ENCODE measurements at regions not wholly inside any gene's neighbourhood (a gene's known extent, or its start where the extent isn't known, plus 50 kb on each side); places are given as distances from the start of the nearest gene placed in this dataset.

GRCh38 chr10:33453081-33454025 lies 118.9 kb upstream of the NRP1 start:
- DNase-seq: no peak

- no peak for DNase-seq
Measured at GRCh38 chr10:33448421-33449140, 114.1 kb upstream of the NRP1 start.

GRCh38 chr10:33441561-33441960 lies 107.1 kb upstream of the NRP1 start:
- DNase-seq: no peak

GRCh38 chr10:33434933-33435332 lies 100.5 kb upstream of the NRP1 start:
- no peak for DNase-seq

GRCh38 chr10:33428682-33429081 lies 94.2 kb upstream of the NRP1 start:
- DNase-seq: no peak

GRCh38 chr10:33423154-33423529 lies 88.7 kb upstream of the NRP1 start:
- DNase-seq: no peak

GRCh38 chr10:33422471-33423153 lies 88.1 kb upstream of the NRP1 start:
- DNase-seq: no peak

- DNase-seq: no peak
Measured at GRCh38 chr10:33421789-33422462, 87.5 kb upstream of the NRP1 start.

- no peak for DNase-seq
Measured at GRCh38 chr10:33419311-33419710, 84.8 kb upstream of the NRP1 start.

GRCh38 chr10:33418301-33418700 lies 83.8 kb upstream of the NRP1 start:
- DNase-seq: no peak

GRCh38 chr10:33416691-33417090 lies 82.2 kb upstream of the NRP1 start:
- no peak for DNase-seq

GRCh38 chr10:33416209-33416608 lies 81.7 kb upstream of the NRP1 start:
- DNase-seq: no peak

GRCh38 chr10:33414841-33415240 lies 80.4 kb upstream of the NRP1 start:
- DNase-seq: no peak

GRCh38 chr10:33412653-33413361 lies 78.3 kb upstream of the NRP1 start:
- DNase-seq: no peak

- no peak for DNase-seq
Measured at GRCh38 chr10:33412241-33412640, 77.8 kb upstream of the NRP1 start.

- DNase-seq: no peak
Measured at GRCh38 chr10:33410860-33411234, 76.4 kb upstream of the NRP1 start.

- no peak for DNase-seq
Measured at GRCh38 chr10:33410096-33410859, 75.8 kb upstream of the NRP1 start.

- no peak for DNase-seq
Measured at GRCh38 chr10:33406596-33406995, 72.1 kb upstream of the NRP1 start.

GRCh38 chr10:33402220-33403073 lies 68.0 kb upstream of the NRP1 start:
- DNase-seq: no peak

- DNase-seq: no peak
Measured at GRCh38 chr10:33401300-33401699, 66.8 kb upstream of the NRP1 start.

GRCh38 chr10:33398796-33399195 lies 64.3 kb upstream of the NRP1 start:
- DNase-seq: no peak

Measured in CD4-positive, alpha-beta T cell treated with Interleukin-17A for 4 hours (primary cell).